ENCODE measurements at regions not wholly inside any gene's neighbourhood (a gene's known extent, or its start where the extent isn't known, plus 50 kb on each side); places are given as distances from the start of the nearest gene placed in this dataset.

DNA sequence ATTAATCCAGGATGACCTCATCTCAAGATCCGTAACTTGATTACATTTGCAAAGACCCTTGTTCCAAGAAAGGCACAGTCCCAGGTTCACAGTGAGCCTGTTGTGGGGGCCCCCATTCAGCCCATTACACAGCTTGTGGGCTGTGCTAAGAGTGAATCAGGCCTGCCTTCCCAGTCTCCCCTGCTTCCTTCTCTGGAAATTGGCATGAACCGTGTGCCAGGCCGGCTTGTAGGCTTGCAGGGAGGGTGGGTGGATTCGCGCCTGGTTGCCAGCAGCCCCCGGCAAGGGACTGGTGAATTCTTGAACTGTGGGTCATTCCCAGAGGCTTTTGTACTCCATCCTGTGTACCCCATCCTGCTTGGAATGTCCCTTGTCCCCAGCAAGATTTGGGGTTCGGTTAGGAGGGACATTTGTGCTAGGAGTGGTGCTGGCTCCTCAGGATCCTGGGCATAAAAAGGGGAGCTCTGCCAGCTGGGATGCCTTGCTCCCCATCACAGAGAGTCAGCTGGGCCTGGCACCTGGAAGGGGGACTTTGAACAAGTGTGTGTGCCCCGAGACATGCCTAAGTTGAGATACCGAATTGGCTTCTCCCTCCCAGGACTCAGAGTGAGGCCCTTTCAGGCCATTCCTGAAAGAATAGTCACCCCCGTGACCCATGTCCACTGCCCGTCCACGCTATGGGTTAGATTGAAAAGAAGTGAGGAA lies 818.2 kb downstream of the BRD1 start:
- intact Hi-C loops (cut with micrococcal nuclease; ENCODE audit: unreplicated experiment) (no loop called here), in situ Hi-C loops (cut with HindIII; ENCODE audit: extremely low pct_ligation_motif_present, low pct_unique_long_range_greater_than_20kb) (no loop called here)
- Histone ChIP-seq H3K9me3 (ENCODE audit: low read length) (no peaks in the 10 kb centered on the region), H3K9ac (ENCODE audit: insufficient read depth, low read depth, low read length) (no peak overlapping the region), H3K27ac (ENCODE audit: extremely low read length, insufficient read depth, low read length) (no peak overlapping the region), H3K27me3 (ENCODE audit: control insufficient read depth in 1 of 2, insufficient read depth in 2 of 2, low read length in 2 of 2) (peaks cover 3 to 58% of the 10 kb centered on the region in 2 experiments; a peak in 4 of 5 replicates), H3K36me3 (replicated peaks in 1 of 2; ENCODE audit: control insufficient read depth in 1 of 2, insufficient read depth in 2 of 2, low read length in 2 of 2) (no peaks in the 10 kb centered on the region), H3K79me2 (ENCODE audit: insufficient read depth, low read length) (no peaks in the 10 kb centered on the region), H2AFZ (ENCODE audit: low read length) (no peak overlapping the region), H4K20me1 (ENCODE audit: insufficient read depth, low read length) (no peaks in the 10 kb centered on the region), H3K4me1 (ENCODE audit: insufficient read depth, low read length) (no peaks in the 10 kb centered on the region), H3K4me2 (ENCODE audit: low read depth, low read length) (no peak overlapping the region), H3K4me3 (replicated peaks in 1 of 3; ENCODE audit: insufficient read depth in 1 of 3, low read depth in 2 of 3, low read length in 3 of 3) (no peak overlapping the region)
- FAIRE-seq (no peak), ATAC-seq (no peak), DNase-seq (ENCODE audit: low spot score) (no peak)
- WGBS (ENCODE audit: low lambda C conversion rate), result 28% methylated on average over 12 of the region's 12 CpGs
- ChIA-PET POLR2A (no interaction called here), CTCF (ENCODE audit: low intra/inter-chr PET ratio, low total read pairs) (no interaction called here)
- no TSS peak for BruUV-seq (replicated peaks)
- TF ChIP-seq ZZZ3 (CRISPR knock-in tag; IDR thresholded peaks at IDR 0.05; ENCODE audit: borderline replicate concordance) (no peak), HNRNPUL1 (IDR thresholded peaks at IDR 0.05; ENCODE audit: low read depth, low read length) (no peak), BHLHE40 (IDR thresholded peaks at IDR 0.05; ENCODE audit: low read length) (no peak), ZNF337 (CRISPR knock-in tag; IDR thresholded peaks at IDR 0.05; ENCODE audit: borderline replicate concordance, low read depth) (no peak), DZIP1 (CRISPR knock-in tag; IDR thresholded peaks at IDR 0.05) (no peak), ZNF737 (CRISPR knock-in tag; IDR thresholded peaks at IDR 0.05; ENCODE audit: borderline replicate concordance) (no peak), MNT (IDR thresholded peaks at IDR 0.05) (no peak), ZBTB7B (CRISPR knock-in tag; IDR thresholded peaks at IDR 0.05) (no peak), IRF2 (CRISPR knock-in tag; IDR thresholded peaks at IDR 0.05) (no peak), ZNF569 (CRISPR knock-in tag; IDR thresholded peaks at IDR 0.05; ENCODE audit: borderline replicate concordance) (no peak), KDM4B (CRISPR knock-in tag; IDR thresholded peaks at IDR 0.05) (no peak), NFIC (IDR thresholded peaks at IDR 0.05; ENCODE audit: low read length) (no peak)
- TF ChIP-seq, protein P1, sequence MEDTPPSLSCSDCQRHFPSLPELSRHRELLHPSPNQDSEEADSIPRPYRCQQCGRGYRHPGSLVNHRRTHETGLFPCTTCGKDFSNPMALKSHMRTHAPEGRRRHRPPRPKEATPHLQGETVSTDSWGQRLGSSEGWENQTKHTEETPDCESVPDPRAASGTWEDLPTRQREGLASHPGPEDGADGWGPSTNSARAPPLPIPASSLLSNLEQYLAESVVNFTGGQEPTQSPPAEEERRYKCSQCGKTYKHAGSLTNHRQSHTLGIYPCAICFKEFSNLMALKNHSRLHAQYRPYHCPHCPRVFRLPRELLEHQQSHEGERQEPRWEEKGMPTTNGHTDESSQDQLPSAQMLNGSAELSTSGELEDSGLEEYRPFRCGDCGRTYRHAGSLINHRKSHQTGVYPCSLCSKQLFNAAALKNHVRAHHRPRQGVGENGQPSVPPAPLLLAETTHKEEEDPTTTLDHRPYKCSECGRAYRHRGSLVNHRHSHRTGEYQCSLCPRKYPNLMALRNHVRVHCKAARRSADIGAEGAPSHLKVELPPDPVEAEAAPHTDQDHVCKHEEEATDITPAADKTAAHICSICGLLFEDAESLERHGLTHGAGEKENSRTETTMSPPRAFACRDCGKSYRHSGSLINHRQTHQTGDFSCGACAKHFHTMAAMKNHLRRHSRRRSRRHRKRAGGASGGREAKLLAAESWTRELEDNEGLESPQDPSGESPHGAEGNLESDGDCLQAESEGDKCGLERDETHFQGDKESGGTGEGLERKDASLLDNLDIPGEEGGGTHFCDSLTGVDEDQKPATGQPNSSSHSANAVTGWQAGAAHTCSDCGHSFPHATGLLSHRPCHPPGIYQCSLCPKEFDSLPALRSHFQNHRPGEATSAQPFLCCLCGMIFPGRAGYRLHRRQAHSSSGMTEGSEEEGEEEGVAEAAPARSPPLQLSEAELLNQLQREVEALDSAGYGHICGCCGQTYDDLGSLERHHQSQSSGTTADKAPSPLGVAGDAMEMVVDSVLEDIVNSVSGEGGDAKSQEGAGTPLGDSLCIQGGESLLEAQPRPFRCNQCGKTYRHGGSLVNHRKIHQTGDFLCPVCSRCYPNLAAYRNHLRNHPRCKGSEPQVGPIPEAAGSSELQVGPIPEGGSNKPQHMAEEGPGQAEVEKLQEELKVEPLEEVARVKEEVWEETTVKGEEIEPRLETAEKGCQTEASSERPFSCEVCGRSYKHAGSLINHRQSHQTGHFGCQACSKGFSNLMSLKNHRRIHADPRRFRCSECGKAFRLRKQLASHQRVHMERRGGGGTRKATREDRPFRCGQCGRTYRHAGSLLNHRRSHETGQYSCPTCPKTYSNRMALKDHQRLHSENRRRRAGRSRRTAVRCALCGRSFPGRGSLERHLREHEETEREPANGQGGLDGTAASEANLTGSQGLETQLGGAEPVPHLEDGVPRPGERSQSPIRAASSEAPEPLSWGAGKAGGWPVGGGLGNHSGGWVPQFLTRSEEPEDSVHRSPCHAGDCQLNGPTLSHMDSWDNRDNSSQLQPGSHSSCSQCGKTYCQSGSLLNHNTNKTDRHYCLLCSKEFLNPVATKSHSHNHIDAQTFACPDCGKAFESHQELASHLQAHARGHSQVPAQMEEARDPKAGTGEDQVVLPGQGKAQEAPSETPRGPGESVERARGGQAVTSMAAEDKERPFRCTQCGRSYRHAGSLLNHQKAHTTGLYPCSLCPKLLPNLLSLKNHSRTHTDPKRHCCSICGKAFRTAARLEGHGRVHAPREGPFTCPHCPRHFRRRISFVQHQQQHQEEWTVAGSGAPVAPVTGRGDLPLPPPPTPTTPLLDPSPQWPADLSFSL (CRISPR knock-in tag; IDR thresholded peaks at IDR 0.05), result no peak

Measured in HepG2 (cell line).